K562 (cell line): ENCODE measurements at regions not wholly inside any gene's neighbourhood (a gene's known extent, or its start where the extent isn't known, plus 50 kb on each side); places are given as distances from the start of the nearest gene placed in this dataset.

Source experiments
- ATAC-seq: fragments of 200-7000 bp; cut with Tn5 transposase; 3 replicates; pipeline ENCODE4 v1.9.1; 2020; ENCODE audit warnings: moderate library complexity
- BruUV-seq: library from RNA; stranded (reverse); fragments of 400-500 nt; replicated peaks from 2 replicates; lab custom pipeline; 2021; lab: Mats Ljungman, UMichigan
- CTCF ChIA-PET: fragments of 300-600 bp; formaldehyde crosslinking; extraction: SDS; loops from one replicate; lab custom pipeline; 2021; ENCODE audit warnings: low intra/inter-chr PET ratio; lab: Yijun Ruan, JAX
- POLR2A ChIA-PET: fragments of 300-600, 350-650 bp; sonication (Branson Sonifier 250); formaldehyde crosslinking; extraction: SDS; loops from one replicate; lab custom pipeline; 2021; ENCODE audit warnings: antibody characterized with exemption, inconsistent platforms; lab: Yijun Ruan, JAX
- DNase-seq, 4 experiments: peaks; one replicate each; pipeline versions ENCODE4 v3.0.0 to v3.0.0-alpha.2; 2011 to 2018; ENCODE audit warnings: low spot score in 3 of 4, mixed read lengths in 3 of 4; ENCODE audit errors: extremely low read depth in 1 of 4
- FAIRE-seq: peaks from 2 replicates; lab custom pipeline; 2011; peaks lifted over from hg19 to GRCh38; lab: Jason Lieb, UNC
- H2AFZ ChIP-seq: 2 replicates; pipeline ENCODE4 v1.6.0; 2011; ENCODE audit warnings: low read depth, low read length, control low read depth, inconsistent platforms
- H3K27ac ChIP-seq: fragments of 200-600 bp; 3 replicates; pipeline ENCODE4 v1.8.0; 2011; ENCODE audit warnings: low read depth, mild to moderate bottlenecking, control low read depth, inconsistent platforms, low read length, moderate library complexity, mixed read lengths; ENCODE audit errors: extremely low read depth
- H3K27me3 ChIP-seq, 2 experiments: fragments of 300-600 bp in 1 of 2; 2 replicates in 1 of 2; 3 replicates in 1 of 2; pipeline versions ENCODE4 v1.6.0 to v1.8.0; 2011; ENCODE audit warnings: inconsistent platforms in 2 of 2, low read length in 2 of 2, mild to moderate bottlenecking in 1 of 2, mixed read lengths in 1 of 2, moderate library complexity in 1 of 2; ENCODE audit not compliant: control insufficient read depth in 2 of 2, insufficient read depth in 2 of 2
- H3K36me3 ChIP-seq: fragments of 300-600 bp; 3 replicates; pipeline ENCODE4 v1.8.0; 2011; ENCODE audit warnings: mild to moderate bottlenecking, low read length, inconsistent platforms; ENCODE audit not compliant: control insufficient read depth, insufficient read depth
- H3K4me1 ChIP-seq, 2 experiments: fragments of 200-600 bp in 1 of 2; replicated peaks in 1 of 2; 2 replicates in 1 of 2; 3 replicates in 1 of 2; pipeline versions ENCODE4 v1.5.1 to v1.8.0; 2011; ENCODE audit warnings: inconsistent platforms in 2 of 2, low read length in 2 of 2, mild to moderate bottlenecking in 1 of 2, mixed read lengths in 1 of 2, moderate library complexity in 1 of 2; ENCODE audit not compliant: control insufficient read depth in 2 of 2, insufficient read depth in 2 of 2
- H3K4me2 ChIP-seq: 2 replicates; pipeline ENCODE4 v1.6.1; 2011; ENCODE audit warnings: low read length, control low read depth, inconsistent platforms, mixed read lengths; ENCODE audit not compliant: insufficient read depth
- H3K4me3 ChIP-seq: fragments of 200-600 bp; sonication (generic), shearing (Covaris generic); 2 replicates; pipeline ENCODE4 v1.5.1; 2016; ENCODE audit warnings: control low read depth, inconsistent platforms
- H3K79me2 ChIP-seq: fragments of 200-600 bp; 3 replicates; pipeline ENCODE4 v1.8.0; 2011; ENCODE audit warnings: low read length, inconsistent platforms; ENCODE audit not compliant: control insufficient read depth, insufficient read depth
- H3K9ac ChIP-seq, 2 experiments: 2 replicates each; pipeline versions ENCODE4 v1.6.0 to v1.6.1; 2011; ENCODE audit warnings: low read depth in 2 of 2, low read length in 2 of 2, control low read depth in 1 of 2, inconsistent platforms in 1 of 2, mild to moderate bottlenecking in 1 of 2, mixed read lengths in 1 of 2; ENCODE audit not compliant: insufficient read depth in 1 of 2
- H3K9me1 ChIP-seq: one replicate; pipeline ENCODE4 v1.6.0; 2011; ENCODE audit warnings: inconsistent platforms, mild to moderate bottlenecking, low read length, moderate library complexity; ENCODE audit not compliant: control insufficient read depth, insufficient read depth
- H3K9me3 ChIP-seq: replicated peaks from 2 replicates; pipeline ENCODE4 v1.5.1; 2011; ENCODE audit warnings: low read depth, low read length, inconsistent platforms; ENCODE audit not compliant: control insufficient read depth, insufficient read depth
- H4K20me1 ChIP-seq: replicated peaks from 2 replicates; pipeline ENCODE4 v1.6.1; 2011; ENCODE audit warnings: low read length, inconsistent platforms, mixed read lengths; ENCODE audit not compliant: control insufficient read depth, insufficient read depth
- ARID1B ChIP-seq: fragments of 450-650 bp; IDR thresholded peaks from 2 replicates; pipeline ENCODE4 v1.6.1; 2016; ENCODE audit warnings: antibody characterized with exemption, mild to moderate bottlenecking, inconsistent platforms
- GATAD2A ChIP-seq: fragments of 450-650 bp; IDR thresholded peaks from 2 replicates; pipeline ENCODE4 v1.6.1; 2017
- KLF13 ChIP-seq: fragments of 450-650 bp; IDR thresholded peaks from 2 replicates; pipeline ENCODE4 v1.6.1; 2016; ENCODE audit warnings: missing genetic modification characterization, low read depth, mild to moderate bottlenecking, missing compliant biosample characterization, moderate library complexity, borderline replicate concordance
- MEF2D ChIP-seq: conservative IDR thresholded peaks from 2 replicates; pipeline ENCODE4 v1.6.1; 2016; ENCODE audit warnings: low read depth, missing genetic modification characterization, missing compliant biosample characterization
- NFE2 ChIP-seq: IDR thresholded peaks from 2 replicates; pipeline ENCODE4 v1.6.1; 2014; ENCODE audit warnings: antibody characterized with exemption, low read depth
- POLR2H ChIP-seq: IDR thresholded peaks from 2 replicates; pipeline ENCODE4 v1.6.1; 2016; ENCODE audit warnings: missing genetic modification characterization, low read depth, mild to moderate bottlenecking, control low read depth, missing compliant biosample characterization, moderate library complexity
- PRDM10 ChIP-seq: fragments of 450-650 bp; IDR thresholded peaks from 2 replicates; pipeline ENCODE4 v1.6.1; 2018; ENCODE audit not compliant: partially characterized antibody
- SPI1 ChIP-seq: IDR thresholded peaks from 2 replicates; pipeline ENCODE4 v1.6.1; 2011; ENCODE audit warnings: low read depth, low read length, control low read depth, borderline replicate concordance
- ZBTB26 ChIP-seq: fragments of 450-650 bp; formaldehyde crosslinking; IDR thresholded peaks from 2 replicates; pipeline ENCODE4 v1.4.0; 2022; ENCODE audit warnings: missing genetic modification characterization
- ZNF512 ChIP-seq: IDR thresholded peaks from 2 replicates; pipeline ENCODE4 v1.6.1; 2016; ENCODE audit warnings: missing genetic modification characterization, missing compliant biosample characterization
- ZNF79 ChIP-seq: fragments of 250-450 bp; sonication (Bioruptor Pico); IDR thresholded peaks from 2 replicates; pipeline ENCODE4 v1.4.0; 2020; ENCODE audit warnings: low read depth, mild to moderate bottlenecking, moderate library complexity
- WGBS: fragments of 100-300 bp; shearing (Covaris generic); methylation state at CpG from one replicate; pipeline ENCODE4 v1.1.6; 2016; ENCODE audit warnings: low coverage, mixed read lengths; ENCODE audit not compliant: insufficient coverage; ENCODE audit errors: missing lambda C conversion rate; 5-methylcytosine and 5-hydroxymethylcytosine counted together
- in situ Hi-C: fragments of 300-500 bp; cut with MboI; formaldehyde crosslinking; loops from 4 replicates; pipeline ENCODE4 v1.15.0; 2018; ENCODE audit warnings: inconsistent platforms, mixed read lengths
- intact Hi-C: fragments of 100-400 bp; cut with micrococcal nuclease; formaldehyde crosslinking; loops from 2 replicates; pipeline ENCODE4 v1.14.2; 2022

GRCh38 chr2:172205292-172205691 is 102.6 kb upstream of the DLX2 start:
- no TSS peak for BruUV-seq
- Histone ChIP-seq H3K79me2 (no peaks in the 10 kb centered on the region), H2AFZ (no peak overlapping the region), H3K9me3 (peaks cover 2% of the 10 kb centered on the region; the same call in 1 of the 2 replicates), H3K4me2 (no peak overlapping the region), H3K36me3 (no peaks in the 10 kb centered on the region), H3K27me3 (peaks cover 3 to 12% of the 10 kb centered on the region in 2 experiments; a peak in 1 of 5 replicates), H3K4me3 (no peak overlapping the region), H3K27ac (no peak overlapping the region), H3K9me1 (no peaks in the 10 kb centered on the region), H4K20me1 (no peaks in the 10 kb centered on the region), H3K9ac (no peak overlapping the region), H3K4me1 (no peaks in the 10 kb centered on the region)
- ATAC-seq = no peak
- ChIA-PET CTCF (no interaction called here), POLR2A (no interaction called here)
- DNase-seq = no peak
- in situ Hi-C loops = no loop called here
- WGBS = 0% methylated on average over 4 of the region's 4 CpGs
- FAIRE-seq = no peak
- no peak for TF ChIP-seq ZBTB26 (CRISPR knock-in tag)
- no peak for TF ChIP-seq SPI1
- no peak for TF ChIP-seq POLR2H (tag)
- TF ChIP-seq ARID1B = no peak
- intact Hi-C loops = no loop called here

GRCh38 chr2:172207911-172208310 is 105.2 kb upstream of the DLX2 start:
- H4K20me1 ChIP-seq = no peaks in the 10 kb centered on the region
- H3K27ac ChIP-seq = no peak overlapping the region
- no peak overlapping the region for H2AFZ ChIP-seq
- H3K9me1 ChIP-seq = no peaks in the 10 kb centered on the region
- in situ Hi-C loops (no loop called here), intact Hi-C loops (no loop called here)
- H3K79me2 ChIP-seq = no peaks in the 10 kb centered on the region
- no peak overlapping the region for H3K4me2 ChIP-seq
- FAIRE-seq (no peak), DNase-seq (no peak), ATAC-seq (no peak)
- POLR2A ChIA-PET = interaction anchor here (0.6 to 1.7 kb wide), 5 partner anchors 12 to 129 kb away, joined by 3 to 6 read pairs (median 4); no protein-coding TSS in a partner anchor
- H3K4me3 ChIP-seq = no peak overlapping the region
- CTCF ChIA-PET = no interaction called here
- no peaks in the 10 kb centered on the region for H3K4me1 ChIP-seq
- H3K9me3 ChIP-seq = no peaks in the 10 kb centered on the region
- H3K9ac ChIP-seq = no peak overlapping the region
- H3K27me3 ChIP-seq = peaks cover 10 to 22% of the 10 kb centered on the region in 2 experiments; a peak in 3 of 5 replicates
- 2% methylated on average over 5 of the region's 5 CpGs for WGBS
- H3K36me3 ChIP-seq = no peaks in the 10 kb centered on the region
- no TSS peak for BruUV-seq
- no peak for TF ChIP-seq NFE2
- no peak for TF ChIP-seq PRDM10
- no peak for TF ChIP-seq MEF2D (tag)
- TF ChIP-seq ZNF512 (tag) = no peak
- TF ChIP-seq KLF13 (tag) = no peak
- TF ChIP-seq GATAD2A = no peak
- no peak for TF ChIP-seq ZNF79 (CRISPR knock-in tag)
